ENCODE measurements at regions not wholly inside any gene's neighbourhood (a gene's known extent, or its start where the extent isn't known, plus 50 kb on each side); places are given as distances from the start of the nearest gene placed in this dataset.

GRCh38 chr2:2663401-2664036 lies 332.4 kb upstream of the MYT1L start:
- TF ChIP-seq CTCF (IDR thresholded peaks at IDR 0.05; ENCODE audit: low read depth, low read length, poor library complexity, severe bottlenecking) (no peak), EZH2phosphoT487 (IDR thresholded peaks at IDR 0.05; ENCODE audit: borderline replicate concordance, low read length) (no peak)

Data from DOHH2 (cell line).